Activated T-cell treated with anti-CD3 and anti-CD28 coated beads, Interleukin-2, amount 50 U/mL, for 24 hours (primary cell): ENCODE measurements at regions not wholly inside any gene's neighbourhood (a gene's known extent, or its start where the extent isn't known, plus 50 kb on each side); places are given as distances from the start of the nearest gene placed in this dataset.

ENCODE experiments used
- DNase-seq: peaks from one replicate; pipeline ENCODE4 v3.0.0-alpha.2; 2020
- H3K27ac Mint-ChIP-seq: 2 replicates; pipeline ENCODE4 v1.8.0; 2020; ENCODE audit warnings: mild to moderate bottlenecking, mixed read lengths
- H3K27me3 Mint-ChIP-seq: 2 replicates; pipeline ENCODE4 v1.8.0; 2020; ENCODE audit warnings: mixed read lengths
- H3K36me3 Mint-ChIP-seq: 2 replicates; pipeline ENCODE4 v1.8.0; 2020; ENCODE audit warnings: low read depth, mixed read lengths
- H3K4me1 Mint-ChIP-seq: 2 replicates; pipeline ENCODE4 v1.8.0; 2020; ENCODE audit warnings: low read depth, mixed read lengths
- H3K4me3 Mint-ChIP-seq: 2 replicates; pipeline ENCODE4 v1.8.0; 2020; ENCODE audit warnings: mild to moderate bottlenecking, moderate library complexity, mixed read lengths
- H3K9me3 Mint-ChIP-seq: 2 replicates; pipeline ENCODE4 v1.8.0; 2020; ENCODE audit warnings: mixed read lengths

DNA sequence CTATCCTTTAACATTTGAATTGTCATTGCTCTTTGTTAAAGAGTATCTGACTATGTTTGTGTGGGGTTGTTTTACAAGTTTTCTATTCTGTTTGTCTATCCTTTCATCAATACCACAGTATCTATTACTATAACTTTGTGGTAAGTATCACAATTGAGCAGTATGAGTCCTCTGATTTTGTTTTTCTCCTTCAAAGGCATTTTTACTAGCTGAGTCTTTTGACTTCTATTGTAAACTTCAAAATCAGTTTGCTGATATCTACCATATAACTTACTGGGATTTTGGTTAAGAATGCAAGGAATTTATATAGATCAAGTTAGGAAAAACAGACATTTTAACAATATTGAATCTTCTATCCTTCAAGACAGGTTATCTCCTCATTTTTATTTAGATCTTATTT lies 789.8 kb upstream of the PTPRD start:
- Mint-ChIP-seq H3K4me3 (no peak overlapping the region), H3K27me3 (no peaks in the 10 kb centered on the region), H3K9me3 (peaks cover 39% of the 10 kb centered on the region), H3K27ac (no peak overlapping the region), H3K36me3 (peaks cover 1% of the 10 kb centered on the region), H3K4me1 (no peaks in the 10 kb centered on the region)
- DNase-seq, result no peak

- no peaks in the 10 kb centered on the region for H3K36me3 Mint-ChIP-seq
- no peak for DNase-seq
- no peak overlapping the region for H3K27ac Mint-ChIP-seq
- no peak overlapping the region for H3K4me3 Mint-ChIP-seq
- H3K4me1 Mint-ChIP-seq, result no peaks in the 10 kb centered on the region
- peaks cover 15% of the 10 kb centered on the region for H3K9me3 Mint-ChIP-seq
- H3K27me3 Mint-ChIP-seq, result no peaks in the 10 kb centered on the region
Observed at GRCh38 chr9:11414241-11414640, 801.4 kb upstream of the PTPRD start.

- Mint-ChIP-seq H3K36me3 (no peaks in the 10 kb centered on the region), H3K4me3 (no peak overlapping the region), H3K27me3 (no peaks in the 10 kb centered on the region), H3K9me3 (peaks cover 13% of the 10 kb centered on the region), H3K4me1 (no peaks in the 10 kb centered on the region), H3K27ac (no peak overlapping the region)
- no peak for DNase-seq
Observed at GRCh38 chr9:11417782-11418181, 805.0 kb upstream of the PTPRD start.

- Mint-ChIP-seq H3K4me1 (no peaks in the 10 kb centered on the region), H3K27ac (no peak overlapping the region), H3K36me3 (no peaks in the 10 kb centered on the region), H3K9me3 (peaks cover 39% of the 10 kb centered on the region), H3K27me3 (no peaks in the 10 kb centered on the region), H3K4me3 (no peak overlapping the region)
- DNase-seq, result no peak
Observed at GRCh38 chr9:11431490-11431889, 818.7 kb upstream of the PTPRD start.

GRCh38 chr9:11432361-11432760 lies 819.6 kb upstream of the PTPRD start:
- no peak overlapping the region for H3K27ac Mint-ChIP-seq
- H3K4me3 Mint-ChIP-seq, result no peak overlapping the region
- H3K9me3 Mint-ChIP-seq, result peaks cover 39% of the 10 kb centered on the region
- no peak for DNase-seq
- H3K36me3 Mint-ChIP-seq, result no peaks in the 10 kb centered on the region
- H3K4me1 Mint-ChIP-seq, result no peaks in the 10 kb centered on the region
- no peaks in the 10 kb centered on the region for H3K27me3 Mint-ChIP-seq

- Mint-ChIP-seq H3K27ac (no peak overlapping the region), H3K4me3 (no peak overlapping the region), H3K36me3 (no peaks in the 10 kb centered on the region), H3K27me3 (no peaks in the 10 kb centered on the region), H3K4me1 (no peaks in the 10 kb centered on the region), H3K9me3 (peaks cover 35% of the 10 kb centered on the region)
- DNase-seq, result no peak
Observed at GRCh38 chr9:11443631-11444030, 830.8 kb upstream of the PTPRD start.

- Mint-ChIP-seq H3K4me3 (no peak overlapping the region), H3K9me3 (peaks cover 18% of the 10 kb centered on the region), H3K4me1 (no peaks in the 10 kb centered on the region), H3K27ac (no peak overlapping the region), H3K27me3 (no peaks in the 10 kb centered on the region), H3K36me3 (no peaks in the 10 kb centered on the region)
- no peak for DNase-seq
Observed at GRCh38 chr9:11457825-11458790, 845.3 kb upstream of the PTPRD start.

DNA sequence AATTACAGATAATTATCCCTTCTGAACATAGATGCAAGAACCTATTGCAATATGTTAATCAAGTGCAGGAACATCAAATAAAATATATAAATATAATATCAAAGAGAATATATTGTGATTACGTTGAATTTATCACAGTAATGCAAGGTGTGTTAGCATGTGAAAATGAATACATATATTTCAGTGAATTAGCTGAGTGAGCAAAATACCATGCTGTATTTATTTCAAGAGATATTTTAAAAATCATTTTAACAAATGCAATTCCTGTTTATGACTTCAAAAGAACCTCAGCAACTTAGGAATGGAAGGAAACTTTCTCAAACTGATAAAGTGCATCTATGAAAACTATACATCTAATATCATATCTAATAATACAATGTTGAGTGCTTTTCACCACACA lies 856.9 kb upstream of the PTPRD start:
- Mint-ChIP-seq H3K9me3 (peaks cover 5% of the 10 kb centered on the region), H3K27me3 (no peaks in the 10 kb centered on the region), H3K27ac (no peak overlapping the region), H3K4me3 (no peak overlapping the region), H3K36me3 (no peaks in the 10 kb centered on the region), H3K4me1 (no peaks in the 10 kb centered on the region)
- DNase-seq, result no peak

GRCh38 chr9:11471321-11471720 lies 858.5 kb upstream of the PTPRD start:
- Mint-ChIP-seq H3K36me3 (no peaks in the 10 kb centered on the region), H3K27ac (no peak overlapping the region), H3K4me3 (no peak overlapping the region), H3K4me1 (no peaks in the 10 kb centered on the region), H3K9me3 (peaks cover 8% of the 10 kb centered on the region), H3K27me3 (no peaks in the 10 kb centered on the region)
- DNase-seq, result no peak

- Mint-ChIP-seq H3K27ac (no peak overlapping the region), H3K36me3 (no peaks in the 10 kb centered on the region)
Observed at GRCh38 chr9:11500780-11501179, 888.0 kb upstream of the PTPRD start.

DNA sequence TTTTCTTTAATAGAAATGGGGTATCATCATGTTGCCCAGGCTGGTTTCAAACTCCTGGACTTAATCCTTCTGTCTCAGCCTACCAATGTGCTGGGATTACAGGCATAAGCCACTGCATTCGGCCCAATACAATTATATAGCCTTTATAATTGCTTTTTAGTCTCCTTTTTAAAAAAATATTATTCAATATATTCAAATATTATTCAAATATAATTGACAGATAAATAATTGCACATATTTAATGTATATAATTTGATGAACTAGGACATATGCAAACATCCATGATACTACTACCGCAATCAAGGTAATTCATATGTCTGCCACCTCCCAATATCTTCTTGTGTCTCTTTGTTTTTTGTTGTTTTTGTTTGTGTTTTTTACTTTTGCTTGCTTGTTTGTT lies 894.2 kb upstream of the PTPRD start:
- Mint-ChIP-seq H3K4me1 (no peaks in the 10 kb centered on the region), H3K36me3 (no peaks in the 10 kb centered on the region), H3K9me3 (peaks cover 38% of the 10 kb centered on the region), H3K27ac (no peak overlapping the region), H3K4me3 (no peak overlapping the region), H3K27me3 (no peaks in the 10 kb centered on the region)
- DNase-seq, result no peak

More at GRCh38 chr9:11500780-11501179, 888.0 kb upstream of the PTPRD start:
- H3K27me3 Mint-ChIP-seq, result no peaks in the 10 kb centered on the region
- peaks cover 25% of the 10 kb centered on the region for H3K9me3 Mint-ChIP-seq
- H3K4me1 Mint-ChIP-seq, result no peaks in the 10 kb centered on the region
- no peak for DNase-seq
- no peak overlapping the region for H3K4me3 Mint-ChIP-seq

DNA sequence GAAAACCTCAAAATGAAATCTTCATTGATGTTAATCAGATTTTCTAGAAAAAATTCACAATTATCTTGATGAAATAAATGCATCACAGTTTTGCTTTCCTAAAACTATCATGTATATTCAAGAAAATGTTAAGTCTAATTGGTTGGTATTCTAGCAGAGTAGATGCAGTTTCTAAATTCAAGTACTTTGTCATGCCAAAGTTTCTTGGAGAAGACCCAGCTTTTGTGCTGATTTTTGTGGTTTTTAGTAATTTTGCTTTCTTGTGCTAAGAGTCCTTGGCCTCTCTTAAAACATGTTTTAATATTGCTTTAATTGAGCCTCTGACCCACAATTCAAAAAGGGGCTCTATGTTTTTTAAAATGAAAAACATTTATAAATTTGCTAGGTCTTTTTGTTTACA lies 924.8 kb upstream of the PTPRD start:
- H3K36me3 Mint-ChIP-seq, result no peaks in the 10 kb centered on the region
- peaks cover 11% of the 10 kb centered on the region for H3K9me3 Mint-ChIP-seq
- DNase-seq, result no peak
- no peaks in the 10 kb centered on the region for H3K4me1 Mint-ChIP-seq
- no peak overlapping the region for H3K4me3 Mint-ChIP-seq
- no peaks in the 10 kb centered on the region for H3K27me3 Mint-ChIP-seq
- H3K27ac Mint-ChIP-seq, result no peak overlapping the region

DNA sequence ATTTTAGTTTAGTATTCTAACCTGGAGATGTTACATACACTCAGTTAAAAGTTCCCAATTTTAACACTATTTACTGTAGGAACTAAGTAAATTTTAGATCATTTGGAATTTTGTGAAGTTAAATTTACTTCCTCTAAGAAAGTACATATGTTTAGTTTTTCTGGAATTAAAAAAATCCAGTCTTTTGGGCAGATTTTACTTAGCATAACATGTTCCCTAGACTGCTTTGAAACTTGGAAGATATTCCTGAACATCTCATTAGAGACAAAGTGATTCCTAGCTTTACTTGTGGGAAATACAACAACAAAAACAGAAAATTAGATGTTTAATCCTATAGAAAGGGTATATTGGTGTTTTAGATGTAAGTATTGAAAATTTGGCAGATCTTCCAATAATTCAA lies 930.0 kb upstream of the PTPRD start:
- Mint-ChIP-seq H3K9me3 (peaks cover 2% of the 10 kb centered on the region), H3K27me3 (no peaks in the 10 kb centered on the region), H3K36me3 (no peaks in the 10 kb centered on the region), H3K4me3 (no peak overlapping the region), H3K4me1 (no peaks in the 10 kb centered on the region), H3K27ac (no peak overlapping the region)
- no peak for DNase-seq

- no peak overlapping the region for H3K27ac Mint-ChIP-seq
- H3K4me3 Mint-ChIP-seq, result no peak overlapping the region
- no peaks in the 10 kb centered on the region for H3K36me3 Mint-ChIP-seq
- no peak for DNase-seq
- H3K4me1 Mint-ChIP-seq, result no peaks in the 10 kb centered on the region
- H3K27me3 Mint-ChIP-seq, result no peaks in the 10 kb centered on the region
- peaks cover 2% of the 10 kb centered on the region for H3K9me3 Mint-ChIP-seq
Observed at GRCh38 chr9:11546231-11546630, 933.4 kb upstream of the PTPRD start.

GRCh38 chr9:11549311-11549794 lies 936.6 kb upstream of the PTPRD start:
- Mint-ChIP-seq H3K9me3 (peaks cover 14% of the 10 kb centered on the region), H3K27ac (no peak overlapping the region), H3K4me1 (no peaks in the 10 kb centered on the region), H3K36me3 (no peaks in the 10 kb centered on the region), H3K27me3 (no peaks in the 10 kb centered on the region), H3K4me3 (no peak overlapping the region)
- DNase-seq, result no peak
